NB4 (cell line): ENCODE measurements at regions not wholly inside any gene's neighbourhood (a gene's known extent, or its start where the extent isn't known, plus 50 kb on each side); places are given as distances from the start of the nearest gene placed in this dataset.

ENCODE experiments used
- CTCF ChIP-seq: IDR thresholded peaks from one replicate; pipeline ENCODE4 v1.5.1; 2012; ENCODE audit warnings: low read depth, low read length
- POLR2A ChIP-seq: IDR thresholded peaks from 2 replicates; pipeline ENCODE4 v1.6.1; 2011; ENCODE audit warnings: mild to moderate bottlenecking; ENCODE audit not compliant: insufficient read length; ENCODE audit errors: extremely low read depth

- TF ChIP-seq CTCF (no peak), POLR2A (no peak)
Observed at GRCh38 chr3:27976933-27977332, 254.8 kb upstream of the EOMES start.
